ENCODE measurements at regions not wholly inside any gene's neighbourhood (a gene's known extent, or its start where the extent isn't known, plus 50 kb on each side); places are given as distances from the start of the nearest gene placed in this dataset.
"Not testable (repeated sequence)": the region's sequence is repeated elsewhere in the genome, so short reads cannot be mapped to it uniquely, and the experiment has no call there.

DNA sequence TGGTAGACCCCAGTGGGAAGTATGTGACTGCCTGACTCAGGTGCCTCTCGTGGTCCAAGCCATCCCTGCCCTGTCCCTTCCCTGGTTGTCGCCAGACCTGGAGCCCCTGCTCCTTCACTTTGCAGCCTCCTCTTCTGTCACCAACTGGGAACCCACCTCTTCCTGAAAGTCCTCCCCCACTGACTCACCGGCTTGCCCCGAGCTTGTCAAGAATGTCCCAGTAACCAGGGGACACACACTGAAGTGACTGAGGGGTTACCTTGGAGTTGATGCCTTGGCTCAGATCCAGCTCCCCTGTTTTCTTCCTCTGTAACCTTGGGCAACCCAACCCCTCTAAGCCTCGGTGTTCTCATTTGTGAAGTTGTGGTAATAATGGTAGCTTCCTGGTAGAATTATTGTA is 155.4 kb downstream of the OR4F15 start:
- not testable (repeated sequence) for H3K4me3 ChIP-seq (ENCODE audit: low read depth, low read length); DNase-seq (ENCODE audit: low read depth)

DNA sequence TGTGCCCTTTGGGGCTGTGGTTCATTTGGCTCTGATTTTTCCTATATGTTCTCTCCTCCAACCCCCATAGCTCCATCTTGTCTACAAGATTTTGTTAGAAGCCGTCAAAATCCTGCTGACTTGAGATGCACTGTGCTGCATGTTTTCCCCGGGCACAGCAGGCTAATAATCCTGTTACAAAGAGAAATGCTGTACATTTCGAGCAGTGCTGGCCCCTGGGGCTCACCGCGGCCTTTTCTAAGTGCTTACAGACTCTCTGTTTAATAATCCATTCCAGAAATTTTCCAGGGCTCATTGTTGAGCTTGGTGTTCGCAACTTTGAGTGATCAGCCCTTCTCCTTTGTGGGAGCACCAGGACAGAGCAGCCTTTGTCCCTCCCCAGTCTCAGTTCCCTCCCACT is 158.6 kb downstream of the OR4F15 start:
- not testable (repeated sequence) for DNase-seq (ENCODE audit: low read depth); H3K4me3 ChIP-seq (ENCODE audit: low read depth, low read length)

DNA sequence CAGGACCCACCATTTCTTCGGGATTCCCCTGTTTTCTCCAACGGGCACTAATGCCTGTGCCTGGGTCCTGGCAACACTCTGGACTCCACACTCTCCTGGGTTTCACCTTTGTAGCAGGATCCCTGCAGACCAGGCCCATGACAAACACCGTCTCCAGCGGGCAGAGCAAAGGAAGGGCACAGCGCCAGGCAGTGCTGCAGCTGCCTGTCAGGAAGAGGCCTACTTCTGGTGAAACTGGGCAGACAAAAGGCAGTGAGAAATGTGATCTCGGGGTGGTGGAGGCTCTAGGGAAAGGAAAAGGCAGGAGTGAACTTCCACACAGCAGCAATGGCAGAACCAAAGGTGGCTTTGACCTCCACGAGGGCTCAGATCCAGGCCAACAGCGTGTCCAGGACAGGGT is 165.3 kb downstream of the OR4F15 start:
- DNase-seq (ENCODE audit: low read depth); H3K4me3 ChIP-seq (ENCODE audit: low read depth, low read length): not testable (repeated sequence)

DNA sequence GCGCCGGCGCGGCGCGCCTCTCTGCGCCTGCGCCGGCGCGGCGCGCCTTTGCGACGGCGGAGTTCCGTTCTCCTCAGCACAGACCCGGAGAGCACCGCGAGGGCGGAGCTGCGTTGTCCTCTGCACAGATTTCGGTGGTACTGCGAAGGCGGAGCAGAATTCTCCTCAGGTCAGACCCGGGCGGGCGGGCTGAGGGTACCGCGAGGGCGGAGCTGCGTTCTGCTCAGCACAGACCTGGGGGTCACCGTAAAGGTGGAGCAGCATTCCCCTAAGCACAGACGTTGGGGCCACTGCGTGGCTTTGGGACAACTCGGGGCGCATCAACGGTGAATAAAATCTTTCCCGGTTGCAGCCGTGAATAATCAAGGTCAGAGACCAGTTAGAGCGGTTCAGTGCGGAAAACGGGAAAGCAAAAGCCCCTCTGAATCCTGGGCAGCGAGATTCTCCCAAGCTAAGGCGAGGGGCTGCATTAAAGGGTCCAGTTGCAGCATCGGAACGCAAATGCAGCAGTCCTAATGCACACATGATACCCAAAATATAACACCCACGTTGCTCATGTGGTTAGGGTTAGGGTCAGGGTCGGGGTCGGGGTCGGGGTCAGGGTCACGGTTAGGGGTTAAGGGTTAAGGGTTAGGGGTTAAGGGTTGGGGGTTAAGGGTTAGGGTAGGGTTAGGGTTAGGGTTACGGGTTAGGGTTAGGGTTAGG is 168.4 kb downstream of the OR4F15 start:
- not testable (repeated sequence) for H3K4me3 ChIP-seq (ENCODE audit: low read depth, low read length); DNase-seq (ENCODE audit: low read depth)

Measured in epithelial cell of proximal tubule (primary cell).